GM12874 (cell line): ENCODE measurements at regions not wholly inside any gene's neighbourhood (a gene's known extent, or its start where the extent isn't known, plus 50 kb on each side); places are given as distances from the start of the nearest gene placed in this dataset.

Experiments used
- TF ChIP-seq, protein P1 (sequence below): IDR thresholded peaks from 2 replicates; pipeline ENCODE4 v1.5.1; 2011; ENCODE audit warnings: low read depth, mild to moderate bottlenecking, control low read depth, low read length, moderate library complexity; ENCODE audit not compliant: insufficient read depth

DNA sequence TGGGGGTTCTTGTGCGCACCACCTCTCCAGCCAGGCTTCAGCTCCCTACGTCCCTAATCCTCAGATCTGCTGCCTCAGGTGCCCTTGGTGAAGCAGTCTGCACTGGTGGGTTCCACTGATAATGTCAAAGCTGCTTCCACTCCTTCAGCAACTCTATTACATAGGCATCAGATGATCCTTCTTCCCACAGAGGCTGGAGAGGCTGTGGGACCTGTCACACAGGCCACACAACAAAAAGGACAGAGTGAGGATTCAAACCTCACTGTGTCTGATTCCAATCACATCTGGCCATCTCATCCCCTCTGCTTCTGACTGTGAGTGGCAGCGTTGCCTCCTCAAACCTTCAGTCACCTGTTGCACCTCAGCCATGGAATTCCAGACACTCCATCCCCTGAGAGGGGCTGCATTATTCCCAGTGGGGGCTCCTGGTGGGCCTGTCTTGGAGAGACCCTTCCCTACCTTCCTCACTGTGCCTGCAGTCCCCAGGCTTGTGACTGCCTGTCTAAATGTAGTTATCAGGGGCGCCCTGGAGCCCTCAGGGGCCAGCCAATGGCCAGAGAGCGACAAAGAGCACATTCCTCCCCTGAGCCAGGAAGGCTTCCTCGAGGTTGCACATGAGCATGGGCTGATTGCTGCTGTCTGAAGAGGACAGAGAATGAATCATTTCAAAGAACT is 211.4 kb upstream of the ECI2 start:
- TF ChIP-seq, protein P1, sequence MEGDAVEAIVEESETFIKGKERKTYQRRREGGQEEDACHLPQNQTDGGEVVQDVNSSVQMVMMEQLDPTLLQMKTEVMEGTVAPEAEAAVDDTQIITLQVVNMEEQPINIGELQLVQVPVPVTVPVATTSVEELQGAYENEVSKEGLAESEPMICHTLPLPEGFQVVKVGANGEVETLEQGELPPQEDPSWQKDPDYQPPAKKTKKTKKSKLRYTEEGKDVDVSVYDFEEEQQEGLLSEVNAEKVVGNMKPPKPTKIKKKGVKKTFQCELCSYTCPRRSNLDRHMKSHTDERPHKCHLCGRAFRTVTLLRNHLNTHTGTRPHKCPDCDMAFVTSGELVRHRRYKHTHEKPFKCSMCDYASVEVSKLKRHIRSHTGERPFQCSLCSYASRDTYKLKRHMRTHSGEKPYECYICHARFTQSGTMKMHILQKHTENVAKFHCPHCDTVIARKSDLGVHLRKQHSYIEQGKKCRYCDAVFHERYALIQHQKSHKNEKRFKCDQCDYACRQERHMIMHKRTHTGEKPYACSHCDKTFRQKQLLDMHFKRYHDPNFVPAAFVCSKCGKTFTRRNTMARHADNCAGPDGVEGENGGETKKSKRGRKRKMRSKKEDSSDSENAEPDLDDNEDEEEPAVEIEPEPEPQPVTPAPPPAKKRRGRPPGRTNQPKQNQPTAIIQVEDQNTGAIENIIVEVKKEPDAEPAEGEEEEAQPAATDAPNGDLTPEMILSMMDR, result no peak

DNA sequence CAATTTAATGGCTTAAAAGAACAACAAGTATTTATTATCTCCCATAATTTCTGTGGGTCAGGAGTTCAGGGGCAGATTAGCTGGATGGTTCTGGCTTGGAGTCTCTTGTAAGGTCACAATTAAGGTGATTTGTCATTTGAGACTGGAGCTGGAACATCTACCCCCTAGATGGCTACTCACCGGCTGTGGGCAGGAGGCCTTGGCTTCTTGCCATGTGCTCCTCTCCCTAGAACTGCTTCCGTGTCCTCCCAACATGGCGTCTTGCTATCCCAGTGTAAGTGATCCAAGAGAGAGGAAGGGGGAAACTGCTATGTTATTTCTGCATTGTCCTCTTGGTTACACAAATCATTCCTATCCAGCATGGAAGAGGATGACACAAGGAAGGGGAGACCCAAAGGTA is 210.2 kb upstream of the ECI2 start:
- TF ChIP-seq, protein P1, result no peak

DNA sequence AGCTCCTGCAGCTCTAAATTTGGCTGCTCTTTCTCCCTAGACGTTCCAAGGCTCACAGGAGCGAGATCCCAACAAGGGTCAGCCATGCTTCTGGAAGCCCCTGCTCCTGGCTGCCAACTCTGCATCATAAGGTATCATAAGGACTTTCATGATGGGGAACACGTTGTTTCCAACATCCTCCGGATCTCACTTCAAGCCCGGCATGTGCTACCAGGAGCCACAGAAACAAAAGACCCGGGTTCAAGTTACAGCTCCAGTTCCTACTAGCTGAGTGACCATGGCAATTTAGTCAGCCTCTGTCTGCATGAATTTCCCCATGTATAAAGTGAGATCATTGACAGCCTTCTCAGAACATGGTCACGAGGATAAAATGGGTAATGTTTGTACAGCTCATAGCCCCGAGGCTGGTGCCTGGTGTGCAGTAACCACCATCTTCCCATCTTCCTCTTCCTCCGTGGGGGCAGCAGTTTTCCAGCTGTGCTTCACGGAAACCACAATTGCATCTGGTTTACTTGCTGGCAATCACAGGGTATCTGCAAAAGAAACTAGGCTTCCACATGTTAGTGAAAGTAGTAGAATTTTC is 209.0 kb upstream of the ECI2 start:
- TF ChIP-seq, protein P1, result no peak

DNA sequence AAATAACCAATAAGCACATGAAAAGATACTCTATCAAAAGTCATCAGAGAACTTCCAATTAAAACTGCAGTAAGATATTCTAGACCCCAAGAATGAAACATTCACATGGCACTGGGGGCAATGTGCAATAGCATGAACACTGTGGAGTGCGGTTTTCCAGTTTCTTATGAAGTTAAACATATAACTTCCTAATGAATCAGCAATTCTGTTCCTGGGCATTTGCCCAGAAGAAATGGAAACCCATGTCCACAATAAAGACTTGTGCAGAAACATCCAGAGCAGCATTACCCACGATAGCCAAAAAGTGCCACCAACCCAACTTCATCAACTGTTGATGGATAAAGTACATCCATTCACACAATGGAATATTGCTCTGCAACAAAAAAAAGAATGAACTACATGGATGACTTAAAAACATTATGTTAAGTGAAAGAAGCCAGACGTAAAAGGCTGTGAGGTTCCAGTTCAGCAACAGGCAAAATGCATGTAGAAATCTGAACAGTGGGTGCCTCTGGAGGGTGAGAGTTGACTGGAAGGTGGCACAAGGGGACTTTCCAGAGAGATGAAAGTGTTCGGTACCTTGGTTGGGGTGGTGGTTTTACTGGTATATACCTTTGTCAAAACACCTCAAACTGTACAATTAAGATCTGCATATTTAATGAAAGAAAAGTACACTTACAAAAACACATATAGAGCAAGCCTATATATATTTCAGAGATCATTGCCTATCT is 207.2 kb upstream of the ECI2 start:
- TF ChIP-seq, protein P1, result no peak

DNA sequence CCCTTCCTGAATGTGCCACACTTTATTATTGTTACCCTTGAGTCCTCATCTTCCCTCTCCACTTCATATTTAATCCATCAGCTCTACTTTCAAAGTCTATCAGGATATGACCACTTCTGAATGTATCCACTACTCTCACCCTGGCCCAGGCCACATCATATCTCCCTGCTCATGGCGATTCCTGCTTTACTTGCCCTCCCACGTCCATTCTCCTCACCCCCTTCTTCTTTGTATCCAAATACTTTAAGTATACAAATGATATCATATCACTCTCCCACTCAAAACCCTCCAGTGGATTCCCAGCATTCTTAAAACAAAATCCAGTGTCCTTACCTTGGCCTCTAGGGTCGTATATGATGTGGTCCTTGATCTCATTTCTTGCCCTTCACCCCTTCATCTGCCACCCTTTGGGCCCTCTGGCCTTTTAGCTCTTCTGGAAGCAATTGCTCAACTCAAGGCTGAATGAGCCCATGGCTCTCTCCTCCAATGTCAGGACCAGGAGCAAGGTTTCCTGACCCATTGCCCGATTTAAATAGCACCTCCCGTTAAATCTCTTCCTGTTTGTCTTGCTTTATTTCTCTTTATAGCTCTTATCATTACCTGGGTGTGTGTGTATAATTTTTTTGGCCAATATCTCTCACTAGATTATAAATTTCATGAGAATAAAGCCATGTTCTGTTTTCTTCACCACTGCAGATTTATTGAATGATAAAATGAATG is 205.9 kb upstream of the ECI2 start:
- TF ChIP-seq, protein P1, result no peak

DNA sequence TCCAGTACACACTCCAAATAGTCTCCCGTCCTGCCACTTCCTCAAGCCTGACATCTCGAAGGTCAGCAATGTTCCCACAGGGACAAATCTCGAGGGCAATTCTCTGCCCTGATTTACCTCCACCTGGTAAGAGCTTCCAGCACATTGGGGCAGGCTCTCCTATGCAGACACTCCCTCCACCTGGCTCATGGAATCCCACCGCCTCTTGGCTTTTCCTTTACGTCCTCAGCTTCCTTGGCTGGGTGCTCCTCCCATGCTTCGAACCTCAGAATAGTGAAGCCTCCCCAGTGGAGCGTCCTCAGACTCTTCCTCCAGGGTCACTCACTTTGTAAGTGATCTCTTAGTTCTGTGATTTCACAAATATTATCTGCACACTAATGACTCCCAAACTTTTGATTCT is 205.2 kb upstream of the ECI2 start:
- TF ChIP-seq, protein P1, result no peak

DNA sequence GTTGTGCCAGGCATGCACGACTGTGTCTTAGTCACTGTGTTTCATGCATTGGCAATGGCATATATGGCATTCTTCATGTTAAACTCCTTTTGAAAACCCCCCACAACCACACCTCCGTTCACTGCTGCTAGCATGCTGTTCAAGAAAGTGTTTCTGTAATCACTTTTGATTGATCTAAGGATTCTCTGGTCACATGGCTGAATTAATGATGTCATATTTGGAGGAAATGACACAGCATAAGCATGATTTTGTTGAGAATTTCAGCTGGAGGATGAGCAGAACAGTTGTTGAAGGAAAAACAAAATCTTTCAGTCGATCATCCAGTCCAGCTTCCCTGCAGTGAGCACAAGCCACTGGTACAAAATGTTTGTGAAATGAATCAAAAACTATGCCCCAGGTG is 203.5 kb upstream of the ECI2 start:
- TF ChIP-seq, protein P1, result no peak
